ENCODE measurements at regions not wholly inside any gene's neighbourhood (a gene's known extent, or its start where the extent isn't known, plus 50 kb on each side); places are given as distances from the start of the nearest gene placed in this dataset.

GRCh38 chr6:50524341-50524740, 189.0 kb upstream of the TFAP2D start:
- intact Hi-C loops (cut with DNase I; ENCODE audit: low total_unique reads): no loop called here

GRCh38 chr6:50527985-50528384, 185.3 kb upstream of the TFAP2D start:
- no peaks in the 10 kb centered on the region for H3K4me1 ChIP-seq
- DNase-seq: no peak

More at GRCh38 chr6:50524341-50524740, 189.0 kb upstream of the TFAP2D start:
- TF ChIP-seq EP300 (IDR thresholded peaks at IDR 0.05) (no peak), CTCF (IDR thresholded peaks at IDR 0.05) (no peak), POLR2A (IDR thresholded peaks at IDR 0.05) (no peak), POLR2AphosphoS5 (IDR thresholded peaks at IDR 0.05) (no peak)
- Histone ChIP-seq H3K27me3 (no peaks in the 10 kb centered on the region), H3K27ac (no peak overlapping the region), H3K4me1 (no peaks in the 10 kb centered on the region), H3K9me3 (no peaks in the 10 kb centered on the region), H3K36me3 (no peaks in the 10 kb centered on the region), H3K4me3 (no peak overlapping the region)
- no peak for DNase-seq

GRCh38 chr6:50539447-50539846, 173.9 kb upstream of the TFAP2D start:
- Histone ChIP-seq H3K27me3 (no peaks in the 10 kb centered on the region), H3K36me3 (no peaks in the 10 kb centered on the region), H3K4me3 (no peak overlapping the region), H3K9me3 (no peaks in the 10 kb centered on the region), H3K27ac (no peak overlapping the region), H3K4me1 (no peaks in the 10 kb centered on the region)
- 19 to 35% (median 28%) methylated on average over 1 of the region's 1 CpG for WGBS, 5 donors
- no peak for TF ChIP-seq POLR2A (IDR thresholded peaks at IDR 0.05)
- no peak for TF ChIP-seq EP300 (IDR thresholded peaks at IDR 0.05)
- no peak for TF ChIP-seq POLR2AphosphoS5 (IDR thresholded peaks at IDR 0.05)
- no peak for TF ChIP-seq CTCF (IDR thresholded peaks at IDR 0.05)
- intact Hi-C loops (cut with DNase I; ENCODE audit: low total_unique reads): no loop called here
- no peak for DNase-seq

More at GRCh38 chr6:50527985-50528384, 185.3 kb upstream of the TFAP2D start:
- Histone ChIP-seq H3K4me3 (no peak overlapping the region), H3K9me3 (no peaks in the 10 kb centered on the region), H3K36me3 (no peaks in the 10 kb centered on the region), H3K27ac (no peak overlapping the region), H3K27me3 (no peaks in the 10 kb centered on the region)
- 79 to 92% (median 84%) methylated on average over 2 of the region's 2 CpGs for WGBS, 5 donors
- no peak for TF ChIP-seq POLR2A (IDR thresholded peaks at IDR 0.05)
- no peak for TF ChIP-seq CTCF (IDR thresholded peaks at IDR 0.05)
- TF ChIP-seq POLR2AphosphoS5 (IDR thresholded peaks at IDR 0.05): no peak
- TF ChIP-seq EP300 (IDR thresholded peaks at IDR 0.05): no peak
- intact Hi-C loops (cut with DNase I; ENCODE audit: low total_unique reads): no loop called here

GRCh38 chr6:50541941-50542340, 171.4 kb upstream of the TFAP2D start:
- WGBS, 5 donors: 57 to 90% (median 78%) methylated on average over 2 of the region's 2 CpGs
- no peak for DNase-seq
- Histone ChIP-seq H3K9me3 (no peaks in the 10 kb centered on the region), H3K4me3 (no peak overlapping the region), H3K4me1 (no peaks in the 10 kb centered on the region), H3K36me3 (no peaks in the 10 kb centered on the region), H3K27ac (no peak overlapping the region), H3K27me3 (no peaks in the 10 kb centered on the region)
- intact Hi-C loops (cut with DNase I; ENCODE audit: low total_unique reads): no loop called here
- no peak for TF ChIP-seq EP300 (IDR thresholded peaks at IDR 0.05)
- no peak for TF ChIP-seq CTCF (IDR thresholded peaks at IDR 0.05)
- TF ChIP-seq POLR2A (IDR thresholded peaks at IDR 0.05): no peak
- no peak for TF ChIP-seq POLR2AphosphoS5 (IDR thresholded peaks at IDR 0.05)

Measured in stomach (tissue), 8 donors.